ENCODE measurements at regions not wholly inside any gene's neighbourhood (a gene's known extent, or its start where the extent isn't known, plus 50 kb on each side); places are given as distances from the start of the nearest gene placed in this dataset.

DNA sequence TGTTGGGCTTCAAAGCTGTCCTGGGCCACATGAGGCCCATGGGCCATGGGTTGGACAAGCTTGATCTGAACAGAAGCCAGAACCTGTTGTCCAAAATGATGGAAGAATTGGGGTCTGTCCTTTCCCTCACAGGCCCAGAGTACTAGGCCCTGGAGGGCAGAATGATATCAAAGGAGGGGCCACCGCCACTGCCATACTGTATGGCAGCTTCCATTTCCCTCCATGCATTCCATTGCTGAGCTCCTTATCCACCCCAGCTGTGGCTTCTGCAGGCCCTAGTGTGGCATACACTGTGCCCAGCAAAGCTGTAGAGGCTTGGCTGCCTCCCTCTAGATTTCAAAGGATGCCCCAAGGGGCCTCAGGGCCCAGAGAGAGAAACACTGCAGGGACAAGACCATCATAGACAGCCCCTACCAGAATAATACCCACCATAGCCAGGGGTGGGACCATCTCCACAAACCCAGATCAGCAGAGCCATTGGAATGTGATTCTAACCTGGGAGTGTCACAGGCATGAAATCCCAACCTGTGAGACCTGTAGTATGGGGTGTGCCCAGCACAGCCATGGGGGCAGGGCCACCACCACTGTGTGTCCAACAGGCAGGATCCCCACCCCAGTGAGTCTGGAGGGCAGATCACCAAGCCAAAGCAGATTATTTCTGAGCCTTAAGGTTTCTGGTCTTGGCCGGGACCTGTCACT is 61.4 kb upstream of the BEGAIN start:
- DNase-seq (ENCODE audit: low spot score) (no peak), ATAC-seq (ENCODE audit: low read depth) (no peak)
- Histone ChIP-seq H3K27ac (ENCODE audit: poor library complexity, severe bottlenecking) (no peak overlapping the region), H3K27me3 (ENCODE audit: insufficient read depth, poor library complexity, severe bottlenecking) (no peaks in the 10 kb centered on the region), H3K36me3 (ENCODE audit: low read depth) (no peaks in the 10 kb centered on the region), H3K4me1 (ENCODE audit: insufficient read depth, poor library complexity, severe bottlenecking) (no peaks in the 10 kb centered on the region), H3K9me3 (ENCODE audit: severe bottlenecking) (no peaks in the 10 kb centered on the region), H3K4me3 (ENCODE audit: severe bottlenecking) (no peak overlapping the region)
- TF ChIP-seq, protein P1, sequence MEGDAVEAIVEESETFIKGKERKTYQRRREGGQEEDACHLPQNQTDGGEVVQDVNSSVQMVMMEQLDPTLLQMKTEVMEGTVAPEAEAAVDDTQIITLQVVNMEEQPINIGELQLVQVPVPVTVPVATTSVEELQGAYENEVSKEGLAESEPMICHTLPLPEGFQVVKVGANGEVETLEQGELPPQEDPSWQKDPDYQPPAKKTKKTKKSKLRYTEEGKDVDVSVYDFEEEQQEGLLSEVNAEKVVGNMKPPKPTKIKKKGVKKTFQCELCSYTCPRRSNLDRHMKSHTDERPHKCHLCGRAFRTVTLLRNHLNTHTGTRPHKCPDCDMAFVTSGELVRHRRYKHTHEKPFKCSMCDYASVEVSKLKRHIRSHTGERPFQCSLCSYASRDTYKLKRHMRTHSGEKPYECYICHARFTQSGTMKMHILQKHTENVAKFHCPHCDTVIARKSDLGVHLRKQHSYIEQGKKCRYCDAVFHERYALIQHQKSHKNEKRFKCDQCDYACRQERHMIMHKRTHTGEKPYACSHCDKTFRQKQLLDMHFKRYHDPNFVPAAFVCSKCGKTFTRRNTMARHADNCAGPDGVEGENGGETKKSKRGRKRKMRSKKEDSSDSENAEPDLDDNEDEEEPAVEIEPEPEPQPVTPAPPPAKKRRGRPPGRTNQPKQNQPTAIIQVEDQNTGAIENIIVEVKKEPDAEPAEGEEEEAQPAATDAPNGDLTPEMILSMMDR (IDR thresholded peaks at IDR 0.05; ENCODE audit: poor library complexity, severe bottlenecking): no peak

DNA sequence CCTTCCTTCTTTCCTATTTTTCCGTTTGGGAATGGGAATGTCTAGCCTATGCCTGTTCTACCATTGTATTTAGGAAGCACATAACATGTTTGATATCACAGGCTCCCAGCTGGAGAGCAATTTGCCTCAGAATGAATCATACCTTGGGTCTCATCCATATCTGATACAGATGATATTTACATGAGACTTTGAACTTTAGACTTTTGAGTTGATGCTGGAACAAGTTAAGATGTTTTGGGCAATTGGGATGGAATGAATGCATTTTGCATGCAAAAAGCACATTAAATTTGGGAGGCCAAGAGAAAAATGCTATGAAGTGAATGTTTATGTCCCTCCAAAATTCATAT is 61.9 kb upstream of the BEGAIN start:
- no peak for DNase-seq (ENCODE audit: low spot score)
- Histone ChIP-seq H3K36me3 (ENCODE audit: low read depth) (no peaks in the 10 kb centered on the region), H3K4me1 (ENCODE audit: insufficient read depth, poor library complexity, severe bottlenecking) (no peaks in the 10 kb centered on the region), H3K27me3 (ENCODE audit: insufficient read depth, poor library complexity, severe bottlenecking) (no peaks in the 10 kb centered on the region), H3K27ac (ENCODE audit: poor library complexity, severe bottlenecking) (no peak overlapping the region), H3K4me3 (ENCODE audit: severe bottlenecking) (no peak overlapping the region), H3K9me3 (ENCODE audit: severe bottlenecking) (no peaks in the 10 kb centered on the region)
- TF ChIP-seq, protein P1 (IDR thresholded peaks at IDR 0.05; ENCODE audit: poor library complexity, severe bottlenecking): no peak
- ATAC-seq (ENCODE audit: low read depth): no peak

DNA sequence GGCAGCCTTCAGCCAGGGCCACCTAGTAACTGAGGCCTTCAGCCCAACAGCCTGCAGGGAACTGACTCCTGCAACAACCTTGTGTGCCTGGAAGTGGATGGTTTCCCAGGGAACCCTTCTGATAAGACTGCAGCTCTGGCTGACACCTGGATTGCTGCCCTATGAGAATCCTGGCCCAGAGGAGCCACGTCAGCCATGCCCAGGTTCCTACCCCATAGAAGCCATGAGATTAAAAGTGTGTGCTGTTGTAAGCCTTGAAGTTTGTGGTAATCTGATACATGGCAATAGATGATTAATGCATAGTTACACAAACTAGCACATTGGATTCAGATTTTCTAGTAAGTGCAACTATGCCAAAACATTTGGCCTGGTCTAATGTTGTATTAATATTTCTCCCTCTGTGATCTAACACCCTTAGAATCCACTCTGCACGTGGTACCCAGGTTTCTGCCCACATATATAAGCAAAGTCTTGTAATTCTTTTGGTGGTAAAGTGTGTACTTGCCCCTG is 64.8 kb upstream of the BEGAIN start:
- H3K36me3 ChIP-seq (ENCODE audit: low read depth): no peaks in the 10 kb centered on the region
- DNase-seq (ENCODE audit: low spot score) (no peak), ATAC-seq (ENCODE audit: low read depth) (no peak; the same call in 2 of the 3 replicates)
- TF ChIP-seq, protein P1 (IDR thresholded peaks at IDR 0.05; ENCODE audit: poor library complexity, severe bottlenecking): no peak
- no peaks in the 10 kb centered on the region for H3K9me3 ChIP-seq (ENCODE audit: severe bottlenecking)
- no peaks in the 10 kb centered on the region for H3K27me3 ChIP-seq (ENCODE audit: insufficient read depth, poor library complexity, severe bottlenecking)
- H3K4me1 ChIP-seq (ENCODE audit: insufficient read depth, poor library complexity, severe bottlenecking): no peaks in the 10 kb centered on the region
- H3K4me3 ChIP-seq (ENCODE audit: severe bottlenecking): no peak overlapping the region
- H3K27ac ChIP-seq (ENCODE audit: poor library complexity, severe bottlenecking): no peak overlapping the region

DNA sequence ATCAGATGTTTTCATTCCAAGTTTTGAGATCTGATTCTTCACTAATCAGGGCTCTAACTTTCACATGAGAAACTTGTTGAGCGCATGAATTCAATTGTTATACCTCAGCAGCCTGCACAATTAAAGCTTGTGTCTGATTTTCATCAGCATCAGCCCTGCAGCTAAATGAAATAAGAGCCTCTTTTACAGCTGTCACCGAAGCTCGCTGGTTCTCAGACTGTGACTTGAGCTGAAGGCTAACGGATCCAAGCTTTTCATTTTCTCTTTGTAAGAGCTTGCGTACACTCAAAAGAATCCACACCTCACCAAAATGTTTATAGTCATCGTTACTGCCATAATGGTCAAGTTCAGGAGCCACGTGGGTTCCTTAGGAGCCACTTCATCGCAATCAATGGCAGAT is 65.5 kb upstream of the BEGAIN start:
- H3K9me3 ChIP-seq (ENCODE audit: severe bottlenecking): no peaks in the 10 kb centered on the region
- TF ChIP-seq, protein P1 (IDR thresholded peaks at IDR 0.05; ENCODE audit: poor library complexity, severe bottlenecking): no peak
- no peaks in the 10 kb centered on the region for H3K4me1 ChIP-seq (ENCODE audit: insufficient read depth, poor library complexity, severe bottlenecking)
- no peaks in the 10 kb centered on the region for H3K27me3 ChIP-seq (ENCODE audit: insufficient read depth, poor library complexity, severe bottlenecking)
- H3K4me3 ChIP-seq (ENCODE audit: severe bottlenecking): no peak overlapping the region
- H3K36me3 ChIP-seq (ENCODE audit: low read depth): no peaks in the 10 kb centered on the region
- ATAC-seq (ENCODE audit: low read depth) (no peak), DNase-seq (ENCODE audit: low spot score) (no peak)
- no peak overlapping the region for H3K27ac ChIP-seq (ENCODE audit: poor library complexity, severe bottlenecking)

DNA sequence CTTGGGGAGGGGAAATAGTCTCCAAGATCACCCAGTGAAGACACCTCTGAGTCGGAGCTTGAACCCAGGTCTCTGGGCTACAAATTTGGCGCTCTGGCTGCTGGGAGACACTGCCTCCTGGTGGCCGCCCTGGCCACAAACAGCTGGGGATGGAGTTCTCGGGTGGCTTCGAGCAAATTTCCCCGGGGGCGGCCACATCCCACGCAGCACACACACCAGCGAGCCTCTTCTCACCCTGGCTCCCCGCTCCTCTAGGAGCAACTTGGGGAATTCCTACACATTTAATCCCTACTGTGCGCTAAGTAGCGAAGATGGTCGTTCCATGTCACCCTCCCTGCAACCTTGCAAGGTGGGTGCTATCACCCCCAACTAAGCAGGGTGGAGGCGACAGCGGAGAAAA is 66.2 kb upstream of the BEGAIN start:
- no peak overlapping the region for H3K27ac ChIP-seq (ENCODE audit: poor library complexity, severe bottlenecking)

More for the DNA sequence above, 66.2 kb upstream of the BEGAIN start:
- ATAC-seq (ENCODE audit: low read depth) (no peak), DNase-seq (ENCODE audit: low spot score) (no peak)
- H3K4me1 ChIP-seq (ENCODE audit: insufficient read depth, poor library complexity, severe bottlenecking): no peaks in the 10 kb centered on the region
- H3K4me3 ChIP-seq (ENCODE audit: severe bottlenecking): no peak overlapping the region
- TF ChIP-seq, protein P1 (IDR thresholded peaks at IDR 0.05; ENCODE audit: poor library complexity, severe bottlenecking): no peak
- no peaks in the 10 kb centered on the region for H3K27me3 ChIP-seq (ENCODE audit: insufficient read depth, poor library complexity, severe bottlenecking)
- H3K36me3 ChIP-seq (ENCODE audit: low read depth): no peaks in the 10 kb centered on the region
- no peaks in the 10 kb centered on the region for H3K9me3 ChIP-seq (ENCODE audit: severe bottlenecking)
